ENCODE measurements at regions not wholly inside any gene's neighbourhood (a gene's known extent, or its start where the extent isn't known, plus 50 kb on each side); places are given as distances from the start of the nearest gene placed in this dataset.

GRCh38 chr11:90911192-90911591, 688.3 kb upstream of the CHORDC1 start:
- no peak overlapping the region for H3K4me3 Mint-ChIP-seq
- no peak for DNase-seq (ENCODE audit: extremely low spot score, unreplicated experiment)
- no peak for TF ChIP-seq CTCF (conservative IDR thresholded peaks at IDR 0.05)
- no peak overlapping the region for H3K27ac Mint-ChIP-seq
- H3K9me3 Mint-ChIP-seq = no peaks in the 10 kb centered on the region
- no peaks in the 10 kb centered on the region for H3K27me3 Mint-ChIP-seq
- H3K4me1 Mint-ChIP-seq (ENCODE audit: unreplicated experiment) = no peaks in the 10 kb centered on the region
- no peaks in the 10 kb centered on the region for H3K36me3 Mint-ChIP-seq

GRCh38 chr11:90908074-90908473, 685.2 kb upstream of the CHORDC1 start:
- no peaks in the 10 kb centered on the region for H3K27me3 Mint-ChIP-seq
- H3K27ac Mint-ChIP-seq = no peak overlapping the region
- DNase-seq (ENCODE audit: extremely low spot score, unreplicated experiment) = no peak
- H3K9me3 Mint-ChIP-seq = no peaks in the 10 kb centered on the region
- H3K36me3 Mint-ChIP-seq = no peaks in the 10 kb centered on the region
- H3K4me1 Mint-ChIP-seq (ENCODE audit: unreplicated experiment) = no peaks in the 10 kb centered on the region
- TF ChIP-seq CTCF (conservative IDR thresholded peaks at IDR 0.05) = no peak
- H3K4me3 Mint-ChIP-seq = no peak overlapping the region

GRCh38 chr11:90895850-90896249, 673.0 kb upstream of the CHORDC1 start:
- no peak overlapping the region for H3K27ac Mint-ChIP-seq
- DNase-seq (ENCODE audit: extremely low spot score, unreplicated experiment) = no peak
- no peak overlapping the region for H3K4me3 Mint-ChIP-seq
- H3K4me1 Mint-ChIP-seq (ENCODE audit: unreplicated experiment) = no peaks in the 10 kb centered on the region
- H3K27me3 Mint-ChIP-seq = no peaks in the 10 kb centered on the region
- peaks cover 6% of the 10 kb centered on the region for H3K9me3 Mint-ChIP-seq
- no peak for TF ChIP-seq CTCF (conservative IDR thresholded peaks at IDR 0.05)
- no peaks in the 10 kb centered on the region for H3K36me3 Mint-ChIP-seq

- Mint-ChIP-seq H3K27me3 (no peaks in the 10 kb centered on the region), H3K36me3 (no peaks in the 10 kb centered on the region), H3K4me3 (no peak overlapping the region), H3K9me3 (peaks cover 6% of the 10 kb centered on the region), H3K4me1 (ENCODE audit: unreplicated experiment) (no peaks in the 10 kb centered on the region), H3K27ac (no peak overlapping the region)
- no peak for DNase-seq (ENCODE audit: extremely low spot score, unreplicated experiment)
- TF ChIP-seq CTCF (conservative IDR thresholded peaks at IDR 0.05) = no peak
Observed at GRCh38 chr11:90890347-90890746, 667.5 kb upstream of the CHORDC1 start.

- Mint-ChIP-seq H3K36me3 (no peaks in the 10 kb centered on the region), H3K27me3 (no peaks in the 10 kb centered on the region), H3K4me1 (ENCODE audit: unreplicated experiment) (no peaks in the 10 kb centered on the region)
Observed at GRCh38 chr11:90884181-90884580, 661.3 kb upstream of the CHORDC1 start.

More at GRCh38 chr11:90884181-90884580, 661.3 kb upstream of the CHORDC1 start:
- Mint-ChIP-seq H3K9me3 (no peaks in the 10 kb centered on the region), H3K27ac (no peak overlapping the region), H3K4me3 (no peak overlapping the region)
- DNase-seq (ENCODE audit: extremely low spot score, unreplicated experiment) = no peak
- no peak for TF ChIP-seq CTCF (conservative IDR thresholded peaks at IDR 0.05)

Measured in type B pancreatic cell (in vitro differentiated cells).